VCaP (cell line): ENCODE measurements at regions not wholly inside any gene's neighbourhood (a gene's known extent, or its start where the extent isn't known, plus 50 kb on each side); places are given as distances from the start of the nearest gene placed in this dataset.

Source experiments
- H3K27ac ChIP-seq: fragments of 450-650 bp; 2 replicates; pipeline ENCODE4 v1.5.1; 2017
- CTCF ChIP-seq: fragments of 450-650 bp; conservative IDR thresholded peaks from 2 replicates; pipeline ENCODE4 v1.5.1; 2017; ENCODE audit warnings: mild to moderate bottlenecking, moderate library complexity

GRCh38 chr5:9833871-9834270 is 203.7 kb upstream of the TAS2R1 start:
- no peak overlapping the region for H3K27ac ChIP-seq
- no peak for TF ChIP-seq CTCF

- no peak for TF ChIP-seq CTCF
Observed at GRCh38 chr5:9832921-9833320, 202.8 kb upstream of the TAS2R1 start.

GRCh38 chr5:9831823-9832222 is 201.7 kb upstream of the TAS2R1 start:
- no peak overlapping the region for H3K27ac ChIP-seq
- TF ChIP-seq CTCF: no peak

More at GRCh38 chr5:9832921-9833320, 202.8 kb upstream of the TAS2R1 start:
- H3K27ac ChIP-seq: no peak overlapping the region

- TF ChIP-seq CTCF: no peak
Observed at GRCh38 chr5:9830184-9830583, 200.0 kb upstream of the TAS2R1 start.

GRCh38 chr5:9829621-9830020 is 199.5 kb upstream of the TAS2R1 start:
- no peak overlapping the region for H3K27ac ChIP-seq
- no peak for TF ChIP-seq CTCF

More at GRCh38 chr5:9830184-9830583, 200.0 kb upstream of the TAS2R1 start:
- no peak overlapping the region for H3K27ac ChIP-seq

- H3K27ac ChIP-seq: no peak overlapping the region
- TF ChIP-seq CTCF: no peak
Observed at GRCh38 chr5:9820691-9821449, 190.7 kb upstream of the TAS2R1 start.

- H3K27ac ChIP-seq: no peak overlapping the region
- no peak for TF ChIP-seq CTCF
Observed at GRCh38 chr5:9818340-9818845, 188.2 kb upstream of the TAS2R1 start.
